Embryonic facial prominence (tissue), 1 donor: ENCODE measurements at regions not wholly inside any gene's neighbourhood (a gene's known extent, or its start where the extent isn't known, plus 50 kb on each side); places are given as distances from the start of the nearest gene placed in this dataset.

Experiments
- DNase-seq: peaks from one replicate; pipeline ENCODE4 v3.0.0-alpha.2; 2016; ENCODE audit errors: extremely low spot score

GRCh38 chr5:63351164-63351563 is 611.1 kb downstream of the HTR1A start:
- no peak for DNase-seq

GRCh38 chr5:63346451-63346850 is 615.8 kb downstream of the HTR1A start:
- DNase-seq: no peak

- DNase-seq: no peak
Observed at GRCh38 chr5:63341442-63341841, 620.8 kb downstream of the HTR1A start.

- no peak for DNase-seq
Observed at GRCh38 chr5:63323926-63324325, 638.3 kb downstream of the HTR1A start.

- no peak for DNase-seq
Observed at GRCh38 chr5:63314551-63314950, 647.7 kb downstream of the HTR1A start.

GRCh38 chr5:63310644-63311043 is 651.6 kb downstream of the HTR1A start:
- no peak for DNase-seq

- no peak for DNase-seq
Observed at GRCh38 chr5:63306909-63307308, 655.3 kb downstream of the HTR1A start.

- DNase-seq: no peak
Observed at GRCh38 chr5:63293317-63293716, 668.9 kb downstream of the HTR1A start.

- DNase-seq: no peak
Observed at GRCh38 chr5:63286724-63287123, 675.5 kb downstream of the HTR1A start.

- no peak for DNase-seq
Observed at GRCh38 chr5:63263411-63263810, 684.8 kb downstream of the LRRC70 start.

- no peak for DNase-seq
Observed at GRCh38 chr5:63262185-63262981, 683.8 kb downstream of the LRRC70 start.

- DNase-seq: no peak
Observed at GRCh38 chr5:63261695-63262094, 683.1 kb downstream of the LRRC70 start.

- no peak for DNase-seq
Observed at GRCh38 chr5:63255594-63255993, 677.0 kb downstream of the LRRC70 start.

GRCh38 chr5:63250939-63251338 is 672.3 kb downstream of the LRRC70 start:
- no peak for DNase-seq

GRCh38 chr5:63249960-63250359 is 671.3 kb downstream of the LRRC70 start:
- DNase-seq: no peak

- no peak for DNase-seq
Observed at GRCh38 chr5:63247651-63248050, 669.0 kb downstream of the LRRC70 start.

- no peak for DNase-seq
Observed at GRCh38 chr5:63245271-63245670, 666.7 kb downstream of the LRRC70 start.

- DNase-seq: no peak
Observed at GRCh38 chr5:63240063-63240755, 661.6 kb downstream of the LRRC70 start.

- no peak for DNase-seq
Observed at GRCh38 chr5:63233911-63234310, 655.3 kb downstream of the LRRC70 start.

- DNase-seq: no peak
Observed at GRCh38 chr5:63233361-63233760, 654.7 kb downstream of the LRRC70 start.

- no peak for DNase-seq
Observed at GRCh38 chr5:63230754-63231153, 652.1 kb downstream of the LRRC70 start.

GRCh38 chr5:63228154-63228553 is 649.5 kb downstream of the LRRC70 start:
- no peak for DNase-seq

GRCh38 chr5:63220244-63220643 is 641.6 kb downstream of the LRRC70 start:
- no peak for DNase-seq
